ENCODE measurements at regions not wholly inside any gene's neighbourhood (a gene's known extent, or its start where the extent isn't known, plus 50 kb on each side); places are given as distances from the start of the nearest gene placed in this dataset.
A peak's percentile ranks its signal among the peaks of the same experiment; 100 is the strongest.

DNA sequence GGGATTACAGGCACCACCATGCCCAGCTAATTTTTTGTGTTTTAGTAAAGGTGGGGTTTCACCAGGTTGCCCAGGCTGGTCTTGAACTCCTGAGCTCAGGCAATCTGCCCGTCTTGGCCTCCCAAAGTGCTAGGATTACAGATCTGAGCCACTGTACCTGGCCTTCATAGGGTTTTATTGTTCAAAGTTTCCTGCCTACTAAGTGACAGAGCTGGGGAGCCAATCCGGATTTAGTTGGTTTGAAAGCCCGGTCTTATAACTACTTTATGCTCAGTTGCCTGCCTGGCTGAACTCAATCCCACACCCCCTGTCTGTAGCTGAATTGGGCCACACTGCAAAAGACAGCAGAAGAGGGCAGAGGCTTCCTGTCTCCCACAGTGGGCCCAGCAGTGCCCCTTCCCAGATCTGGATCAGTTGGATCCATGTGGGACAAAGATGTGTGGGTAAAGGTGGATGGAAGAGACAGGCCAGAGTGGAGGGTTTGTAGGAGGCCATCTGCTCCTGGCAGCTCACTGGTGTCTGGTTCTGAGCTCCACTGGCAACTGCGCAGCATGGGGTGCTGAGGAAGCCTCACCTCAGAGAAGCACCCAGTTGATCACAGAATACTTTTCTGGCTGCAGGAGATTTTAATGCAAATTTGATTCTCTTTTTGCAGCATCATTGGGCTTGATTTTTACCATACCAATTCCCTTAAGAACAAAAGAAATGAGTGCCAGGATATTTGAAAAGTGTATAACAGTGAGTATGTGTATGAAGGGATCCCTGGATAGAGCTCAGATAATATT, 144.9 kb downstream of the DDX1 start:
- WGBS, result 95% methylated on average over 4 of the region's 4 CpGs
- H3K4me3 ChIP-seq, result no peak overlapping the region
- H3K9me3 ChIP-seq, result peaks cover 0 to under 1% (median 0%) of the 10 kb centered on the region in 4 donors
- TF ChIP-seq EP300 (IDR thresholded peaks at IDR 0.05) (no peak), POLR2AphosphoS5 (IDR thresholded peaks at IDR 0.05) (no peak), POLR2A (IDR thresholded peaks at IDR 0.05; ENCODE audit: low read depth) (no peak)
- TF ChIP-seq, protein P1, sequence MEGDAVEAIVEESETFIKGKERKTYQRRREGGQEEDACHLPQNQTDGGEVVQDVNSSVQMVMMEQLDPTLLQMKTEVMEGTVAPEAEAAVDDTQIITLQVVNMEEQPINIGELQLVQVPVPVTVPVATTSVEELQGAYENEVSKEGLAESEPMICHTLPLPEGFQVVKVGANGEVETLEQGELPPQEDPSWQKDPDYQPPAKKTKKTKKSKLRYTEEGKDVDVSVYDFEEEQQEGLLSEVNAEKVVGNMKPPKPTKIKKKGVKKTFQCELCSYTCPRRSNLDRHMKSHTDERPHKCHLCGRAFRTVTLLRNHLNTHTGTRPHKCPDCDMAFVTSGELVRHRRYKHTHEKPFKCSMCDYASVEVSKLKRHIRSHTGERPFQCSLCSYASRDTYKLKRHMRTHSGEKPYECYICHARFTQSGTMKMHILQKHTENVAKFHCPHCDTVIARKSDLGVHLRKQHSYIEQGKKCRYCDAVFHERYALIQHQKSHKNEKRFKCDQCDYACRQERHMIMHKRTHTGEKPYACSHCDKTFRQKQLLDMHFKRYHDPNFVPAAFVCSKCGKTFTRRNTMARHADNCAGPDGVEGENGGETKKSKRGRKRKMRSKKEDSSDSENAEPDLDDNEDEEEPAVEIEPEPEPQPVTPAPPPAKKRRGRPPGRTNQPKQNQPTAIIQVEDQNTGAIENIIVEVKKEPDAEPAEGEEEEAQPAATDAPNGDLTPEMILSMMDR (IDR thresholded peaks at IDR 0.05), result no peak
- peaks cover 28 to 42% (median 37%) of the 10 kb centered on the region in 4 donors for H3K4me1 ChIP-seq
- H3K36me3 ChIP-seq, result no peaks in the 10 kb centered on the region
- no peak overlapping the region for H3K27ac ChIP-seq (replicated peaks in 1 of 4)
- no peak for DNase-seq (ENCODE audit: extremely low spot score)
- intact Hi-C loops (cut with DNase I), result no loop called here
- H3K27me3 ChIP-seq, result no peaks in the 10 kb centered on the region

DNA sequence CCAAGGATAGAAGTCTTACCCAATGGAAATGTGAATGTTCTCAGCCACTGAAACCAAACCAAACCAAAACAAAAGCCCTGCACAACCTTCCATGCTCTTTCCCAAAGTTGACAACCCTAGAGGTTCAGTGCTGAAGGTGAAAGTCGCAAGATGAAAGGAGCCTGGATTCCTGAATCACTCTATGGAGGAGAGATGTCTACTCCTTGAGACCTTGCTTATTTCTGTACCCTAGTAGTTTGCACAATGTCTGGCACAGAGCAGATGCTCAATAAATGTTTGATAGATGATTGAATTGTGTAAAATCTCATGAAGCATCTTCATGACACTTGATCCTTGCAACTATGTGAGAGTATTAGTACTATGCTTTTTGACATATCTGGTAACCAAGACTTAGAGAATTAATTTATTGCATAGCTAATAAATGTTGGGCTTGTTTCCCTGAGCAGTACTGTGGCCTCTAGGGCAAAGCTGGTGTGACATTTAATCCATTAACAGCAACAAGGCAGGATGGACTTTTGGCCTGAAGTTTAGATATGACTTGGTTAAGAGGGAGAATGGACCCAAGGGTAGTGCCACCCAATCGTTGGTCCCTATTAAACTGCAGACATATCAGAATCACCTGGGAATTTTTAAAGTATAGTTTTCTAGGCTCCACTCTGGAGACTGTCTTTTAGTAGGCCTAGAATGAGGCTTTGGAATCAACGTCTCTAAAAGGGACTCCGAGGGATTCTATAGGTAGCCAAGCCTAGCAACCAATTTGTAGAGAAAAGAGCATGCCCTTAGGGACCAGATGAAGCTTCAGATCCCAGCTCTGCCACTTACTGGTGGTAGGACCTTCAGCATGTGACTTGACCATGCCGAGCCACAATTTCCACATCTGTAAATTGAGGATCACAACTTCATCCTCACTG, 145.9 kb downstream of the DDX1 start:
- TF ChIP-seq EP300 (IDR thresholded peaks at IDR 0.05), result no peak
- TF ChIP-seq POLR2A (IDR thresholded peaks at IDR 0.05; ENCODE audit: low read depth), result no peak
- TF ChIP-seq, protein P1 (IDR thresholded peaks at IDR 0.05), result no peak
- TF ChIP-seq POLR2AphosphoS5 (IDR thresholded peaks at IDR 0.05), result no peak
- no peak overlapping the region for H3K4me3 ChIP-seq
- H3K4me1 ChIP-seq, result peaks cover 21 to 33% (median 31%) of the 10 kb centered on the region in 4 donors
- no peak for DNase-seq (ENCODE audit: extremely low spot score)
- 85% methylated on average over 5 of the region's 5 CpGs for WGBS
- intact Hi-C loops (cut with DNase I), result no loop called here
- H3K36me3 ChIP-seq, result no peaks in the 10 kb centered on the region
- H3K27ac ChIP-seq (replicated peaks in 1 of 4), result no peak overlapping the region
- H3K9me3 ChIP-seq, result peaks cover 0 to 4% (median 0%) of the 10 kb centered on the region in 4 donors
- H3K27me3 ChIP-seq, result no peaks in the 10 kb centered on the region

DNA sequence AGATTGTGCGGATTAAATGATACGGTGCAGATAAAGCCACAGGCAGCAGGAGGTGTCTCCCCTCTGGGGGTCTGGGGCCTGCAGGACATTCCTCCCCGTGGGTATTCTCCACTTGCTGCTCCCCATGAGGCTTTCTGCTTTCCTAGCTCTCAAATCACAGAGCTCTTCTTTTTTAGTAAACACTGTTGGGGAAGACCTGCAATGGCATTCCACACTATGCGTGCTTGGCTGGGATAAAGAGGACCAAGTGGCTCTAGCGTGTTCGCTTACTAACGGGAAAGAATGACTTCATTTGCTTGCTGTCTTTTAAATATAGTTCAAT, 146.5 kb downstream of the DDX1 start:
- 96% methylated on average over 7 of the region's 7 CpGs for WGBS
- Histone ChIP-seq H3K4me1 (peaks cover 19 to 28% (median 25%) of the 10 kb centered on the region in 4 donors), H3K9me3 (peaks cover 0 to 4% (median 0%) of the 10 kb centered on the region in 4 donors), H3K27me3 (no peaks in the 10 kb centered on the region), H3K4me3 (no peak overlapping the region), H3K36me3 (no peaks in the 10 kb centered on the region), H3K27ac (replicated peaks in 1 of 4) (no peak overlapping the region)
- intact Hi-C loops (cut with DNase I), result no loop called here
- TF ChIP-seq POLR2A (IDR thresholded peaks at IDR 0.05; ENCODE audit: low read depth), result no peak
- TF ChIP-seq POLR2AphosphoS5 (IDR thresholded peaks at IDR 0.05), result no peak
- no peak for TF ChIP-seq EP300 (IDR thresholded peaks at IDR 0.05)
- TF ChIP-seq, protein P1 (IDR thresholded peaks at IDR 0.05), result no peak
- no peak for DNase-seq (ENCODE audit: extremely low spot score)

DNA sequence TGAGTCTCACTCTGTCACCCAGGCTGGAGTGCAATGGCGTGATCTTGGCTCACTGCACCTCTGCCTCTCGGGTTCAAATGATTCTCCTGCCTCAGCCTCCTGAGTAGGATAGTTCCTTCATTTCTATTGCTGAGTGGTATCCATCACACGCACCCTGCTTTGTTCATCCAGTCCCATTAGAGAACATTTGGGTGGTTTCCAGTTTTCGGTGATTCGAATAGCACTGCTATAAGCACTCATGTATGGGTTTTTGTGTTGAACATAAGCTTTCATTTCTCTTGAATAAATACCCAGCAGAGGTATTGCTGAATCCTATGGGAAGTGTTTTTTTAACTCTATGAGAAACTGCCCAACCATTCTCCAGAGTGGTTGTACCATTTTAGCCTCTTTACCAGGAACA, 147.3 kb downstream of the DDX1 start:
- H3K36me3 ChIP-seq, result no peaks in the 10 kb centered on the region
- intact Hi-C loops (cut with DNase I), result no loop called here
- H3K27me3 ChIP-seq, result no peaks in the 10 kb centered on the region
- DNase-seq (ENCODE audit: extremely low spot score), result no peak
- no peak overlapping the region for H3K27ac ChIP-seq (replicated peaks in 1 of 4)
- H3K9me3 ChIP-seq, result peaks cover 0 to 4% (median 0%) of the 10 kb centered on the region in 4 donors
- no peak overlapping the region for H3K4me3 ChIP-seq
- TF ChIP-seq POLR2A (IDR thresholded peaks at IDR 0.05; ENCODE audit: low read depth), result no peak
- 96% methylated on average over 5 of the region's 5 CpGs for WGBS
- peaks cover 16 to 20% (median 18%) of the 10 kb centered on the region in 4 donors for H3K4me1 ChIP-seq

DNA sequence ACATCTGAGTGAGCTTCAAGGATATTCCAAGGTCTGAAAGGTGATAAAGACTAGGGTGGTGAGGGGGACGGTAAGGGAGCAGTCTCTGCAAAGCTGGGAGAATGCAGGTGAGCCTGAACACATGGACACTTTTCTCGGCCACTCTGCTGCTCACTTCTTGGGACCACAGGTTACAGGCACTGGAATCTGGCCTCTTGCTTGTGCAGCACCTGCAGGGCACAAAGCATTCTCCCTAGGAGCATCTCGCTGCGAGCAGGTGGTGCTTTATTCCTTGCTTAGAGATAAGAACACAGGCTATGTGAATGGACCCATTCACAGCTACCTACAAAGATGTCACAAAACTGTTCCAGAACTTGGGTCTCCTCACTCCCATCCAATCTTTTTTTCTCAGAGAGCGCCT, 153.2 kb downstream of the DDX1 start:
- no peak overlapping the region for H3K4me3 ChIP-seq
- intact Hi-C loops (cut with DNase I), result no loop called here
- H3K36me3 ChIP-seq, result no peaks in the 10 kb centered on the region
- H3K9me3 ChIP-seq, result peaks cover 0 to 4% (median 0%) of the 10 kb centered on the region in 4 donors
- WGBS, result 88% methylated on average over 5 of the region's 5 CpGs
- no peak for DNase-seq (ENCODE audit: extremely low spot score)
- H3K4me1 ChIP-seq, result peaks cover 21 to 52% (median 46%) of the 10 kb centered on the region in 4 donors
- H3K27ac ChIP-seq (replicated peaks in 1 of 4), result peak overlapping the region in 1 of 4 donors; percentile 13
- TF ChIP-seq, protein P1 (IDR thresholded peaks at IDR 0.05), result no peak
- TF ChIP-seq POLR2A (IDR thresholded peaks at IDR 0.05; ENCODE audit: low read depth), result no peak
- TF ChIP-seq EP300 (IDR thresholded peaks at IDR 0.05), result no peak
- TF ChIP-seq POLR2AphosphoS5 (IDR thresholded peaks at IDR 0.05), result no peak
- H3K27me3 ChIP-seq, result no peaks in the 10 kb centered on the region

Measured in esophagus muscularis mucosa (tissue), 4 donors.